ENCODE measurements at regions not wholly inside any gene's neighbourhood (a gene's known extent, or its start where the extent isn't known, plus 50 kb on each side); places are given as distances from the start of the nearest gene placed in this dataset.

GRCh38 chr4:79266136-79266535, 59.7 kb downstream of the NAA11 start:
- TF ChIP-seq CTCF (IDR thresholded peaks at IDR 0.05) = no peak
- Histone ChIP-seq H3K4me3 (no peak overlapping the region), H3K9me3 (no peaks in the 10 kb centered on the region), H3K4me1 (ENCODE audit: low read depth) (no peaks in the 10 kb centered on the region), H3K36me3 (ENCODE audit: low read depth) (no peaks in the 10 kb centered on the region)
- intact Hi-C loops (cut with DNase I, micrococcal nuclease) = no loop called here
- DNase-seq = no peak
- no peak for ATAC-seq

GRCh38 chr4:79259242-79259641, 66.6 kb downstream of the NAA11 start:
- H3K9me3 ChIP-seq = peaks cover 3% of the 10 kb centered on the region
- intact Hi-C loops (cut with DNase I, micrococcal nuclease) = no loop called here
- H3K4me1 ChIP-seq (ENCODE audit: low read depth) = no peaks in the 10 kb centered on the region
- TF ChIP-seq CTCF (IDR thresholded peaks at IDR 0.05) = no peak
- no peak overlapping the region for H3K4me3 ChIP-seq
- DNase-seq = no peak
- no peaks in the 10 kb centered on the region for H3K36me3 ChIP-seq (ENCODE audit: low read depth)
- ATAC-seq = no peak

GRCh38 chr4:79258614-79259176, 67.2 kb downstream of the NAA11 start:
- Histone ChIP-seq H3K36me3 (ENCODE audit: low read depth) (no peaks in the 10 kb centered on the region), H3K4me3 (no peak overlapping the region), H3K4me1 (ENCODE audit: low read depth) (no peaks in the 10 kb centered on the region), H3K9me3 (peaks cover 3% of the 10 kb centered on the region)
- ATAC-seq = no peak
- intact Hi-C loops (cut with DNase I, micrococcal nuclease) = no loop called here
- no peak for DNase-seq
- TF ChIP-seq CTCF (IDR thresholded peaks at IDR 0.05) = no peak

GRCh38 chr4:79257953-79258613, 67.8 kb downstream of the NAA11 start:
- ATAC-seq = no peak
- DNase-seq = no peak
- no peak overlapping the region for H3K4me3 ChIP-seq
- no peaks in the 10 kb centered on the region for H3K36me3 ChIP-seq (ENCODE audit: low read depth)
- intact Hi-C loops (cut with DNase I, micrococcal nuclease) = no loop called here
- H3K4me1 ChIP-seq (ENCODE audit: low read depth) = no peaks in the 10 kb centered on the region
- TF ChIP-seq CTCF (IDR thresholded peaks at IDR 0.05) = no peak
- peaks cover 3% of the 10 kb centered on the region for H3K9me3 ChIP-seq

GRCh38 chr4:79255793-79256192, 70.1 kb downstream of the NAA11 start:
- intact Hi-C loops (cut with DNase I, micrococcal nuclease) = no loop called here
- no peaks in the 10 kb centered on the region for H3K36me3 ChIP-seq (ENCODE audit: low read depth)
- H3K4me1 ChIP-seq (ENCODE audit: low read depth) = no peaks in the 10 kb centered on the region
- no peak for ATAC-seq
- peaks cover 3% of the 10 kb centered on the region for H3K9me3 ChIP-seq
- DNase-seq = no peak
- TF ChIP-seq CTCF (IDR thresholded peaks at IDR 0.05) = no peak
- H3K4me3 ChIP-seq = no peak overlapping the region

Data from mucosa of descending colon (tissue), 3 donors.